OCI-LY3 (cell line): ENCODE measurements at regions not wholly inside any gene's neighbourhood (a gene's known extent, or its start where the extent isn't known, plus 50 kb on each side); places are given as distances from the start of the nearest gene placed in this dataset.

Experiments
- H2AFZ ChIP-seq: fragments of 200-600, 300-600 bp; shearing (Covaris generic); 2 replicates; pipeline ENCODE4 v1.6.0; 2014; ENCODE audit warnings: antibody characterized with exemption, low read depth, low read length
- H3K27ac ChIP-seq: fragments of 200-600, 300-600 bp; sonication (generic); 2 replicates; pipeline ENCODE4 v1.5.1; 2014; ENCODE audit warnings: mild to moderate bottlenecking, low read length, moderate library complexity, mixed read lengths
- H3K27me3 ChIP-seq: fragments of 200-600, 300-600 bp; sonication (generic); 2 replicates; pipeline ENCODE4 v1.6.1; 2014; ENCODE audit warnings: low read depth, low read length, mixed read lengths
- H3K36me3 ChIP-seq: fragments of 200-600, 300-600 bp; sonication (generic); replicated peaks from 2 replicates; pipeline ENCODE3; 2014; ENCODE audit warnings: low read depth, low read length, mixed read lengths
- H3K4me1 ChIP-seq: fragments of 300-600, 200-600 bp; sonication (generic); 2 replicates; pipeline ENCODE4 v1.6.1; 2014; ENCODE audit warnings: low read length, mixed read lengths
- H3K4me2 ChIP-seq: fragments of 200-600, 300-600 bp; sonication (generic); 2 replicates; pipeline ENCODE4 v1.6.1; 2014; ENCODE audit warnings: low read length, mixed read lengths
- H3K4me3 ChIP-seq: fragments of 300-600, 200-600 bp; sonication (generic); 2 replicates; pipeline ENCODE4 v1.5.1; 2014; ENCODE audit warnings: antibody characterized with exemption, mild to moderate bottlenecking, low read length, moderate library complexity
- H3K79me2 ChIP-seq: fragments of 300-600, 200-600 bp; shearing (Covaris generic); 2 replicates; pipeline ENCODE4 v1.6.1; 2014; ENCODE audit warnings: mild to moderate bottlenecking, low read length, mixed read lengths
- H3K9ac ChIP-seq: fragments of 300-600, 200-600 bp; shearing (Covaris generic); 2 replicates; pipeline ENCODE4 v1.6.0; 2014; ENCODE audit warnings: mild to moderate bottlenecking, low read length, moderate library complexity
- H3K9me3 ChIP-seq: fragments of 200-600, 300-600 bp; shearing (Covaris generic); 2 replicates; pipeline ENCODE4 v1.6.1; 2014; ENCODE audit warnings: low read length, mixed read lengths; ENCODE audit not compliant: insufficient read depth
- H4K20me1 ChIP-seq: fragments of 200-600, 300-600 bp; sonication (generic); 2 replicates; pipeline ENCODE4 v1.6.1; 2016; ENCODE audit warnings: low read length, mixed read lengths; ENCODE audit not compliant: insufficient read depth
- EZH2phosphoT487 ChIP-seq: fragments of 200-600 bp; shearing (Covaris generic); IDR thresholded peaks from 2 replicates; pipeline ENCODE4 v1.6.1; 2018; ENCODE audit warnings: antibody characterized with exemption, mixed run types, low read depth
- TF ChIP-seq, protein P1 (sequence below): fragments of 200-600, 300-600 bp; sonication (generic); IDR thresholded peaks from 2 replicates; pipeline ENCODE4 v1.5.1; 2014; ENCODE audit warnings: antibody characterized with exemption, low read length, low read depth

- no peaks in the 10 kb centered on the region for H3K4me1 ChIP-seq
- H3K4me3 ChIP-seq, result no peak overlapping the region
- H3K79me2 ChIP-seq, result no peaks in the 10 kb centered on the region
- H3K27ac ChIP-seq, result no peak overlapping the region
- H2AFZ ChIP-seq, result no peak overlapping the region
- no peaks in the 10 kb centered on the region for H3K36me3 ChIP-seq
- no peak overlapping the region for H3K4me2 ChIP-seq
- no peaks in the 10 kb centered on the region for H3K9me3 ChIP-seq
- H3K27me3 ChIP-seq, result peaks cover 25% of the 10 kb centered on the region
- H3K9ac ChIP-seq, result no peak overlapping the region
- no peaks in the 10 kb centered on the region for H4K20me1 ChIP-seq
- TF ChIP-seq EZH2phosphoT487, result no peak
- TF ChIP-seq, protein P1, sequence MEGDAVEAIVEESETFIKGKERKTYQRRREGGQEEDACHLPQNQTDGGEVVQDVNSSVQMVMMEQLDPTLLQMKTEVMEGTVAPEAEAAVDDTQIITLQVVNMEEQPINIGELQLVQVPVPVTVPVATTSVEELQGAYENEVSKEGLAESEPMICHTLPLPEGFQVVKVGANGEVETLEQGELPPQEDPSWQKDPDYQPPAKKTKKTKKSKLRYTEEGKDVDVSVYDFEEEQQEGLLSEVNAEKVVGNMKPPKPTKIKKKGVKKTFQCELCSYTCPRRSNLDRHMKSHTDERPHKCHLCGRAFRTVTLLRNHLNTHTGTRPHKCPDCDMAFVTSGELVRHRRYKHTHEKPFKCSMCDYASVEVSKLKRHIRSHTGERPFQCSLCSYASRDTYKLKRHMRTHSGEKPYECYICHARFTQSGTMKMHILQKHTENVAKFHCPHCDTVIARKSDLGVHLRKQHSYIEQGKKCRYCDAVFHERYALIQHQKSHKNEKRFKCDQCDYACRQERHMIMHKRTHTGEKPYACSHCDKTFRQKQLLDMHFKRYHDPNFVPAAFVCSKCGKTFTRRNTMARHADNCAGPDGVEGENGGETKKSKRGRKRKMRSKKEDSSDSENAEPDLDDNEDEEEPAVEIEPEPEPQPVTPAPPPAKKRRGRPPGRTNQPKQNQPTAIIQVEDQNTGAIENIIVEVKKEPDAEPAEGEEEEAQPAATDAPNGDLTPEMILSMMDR, result no peak
Measured at GRCh38 chr7:149686449-149686848, 86.9 kb downstream of the ZNF467 start.

- Histone ChIP-seq H3K9ac (no peak overlapping the region), H4K20me1 (no peaks in the 10 kb centered on the region), H3K27me3 (peaks cover 29% of the 10 kb centered on the region), H3K36me3 (no peaks in the 10 kb centered on the region), H3K4me1 (no peaks in the 10 kb centered on the region), H2AFZ (no peak overlapping the region), H3K4me3 (no peak overlapping the region), H3K79me2 (no peaks in the 10 kb centered on the region), H3K9me3 (no peaks in the 10 kb centered on the region), H3K27ac (no peak overlapping the region), H3K4me2 (no peak overlapping the region)
- no peak for TF ChIP-seq EZH2phosphoT487
- TF ChIP-seq, protein P1, result no peak
Measured at GRCh38 chr7:149686011-149686410, 87.4 kb downstream of the ZNF467 start.

GRCh38 chr7:149685455-149685854 is 87.9 kb downstream of the ZNF467 start:
- H3K27ac ChIP-seq, result no peak overlapping the region
- H4K20me1 ChIP-seq, result no peaks in the 10 kb centered on the region
- no peak overlapping the region for H2AFZ ChIP-seq
- H3K4me3 ChIP-seq, result no peak overlapping the region
- no peaks in the 10 kb centered on the region for H3K4me1 ChIP-seq
- H3K9ac ChIP-seq, result no peak overlapping the region
- H3K36me3 ChIP-seq, result no peaks in the 10 kb centered on the region
- TF ChIP-seq EZH2phosphoT487, result no peak
- TF ChIP-seq, protein P1, result no peak
- H3K79me2 ChIP-seq, result no peaks in the 10 kb centered on the region
- peaks cover 35% of the 10 kb centered on the region for H3K27me3 ChIP-seq
- no peak overlapping the region for H3K4me2 ChIP-seq
- H3K9me3 ChIP-seq, result no peaks in the 10 kb centered on the region

GRCh38 chr7:149683898-149684297 is 89.5 kb downstream of the ZNF467 start:
- Histone ChIP-seq H3K9me3 (no peaks in the 10 kb centered on the region), H2AFZ (no peak overlapping the region), H3K27ac (no peak overlapping the region), H3K79me2 (no peaks in the 10 kb centered on the region), H4K20me1 (no peaks in the 10 kb centered on the region), H3K27me3 (peaks cover 43% of the 10 kb centered on the region), H3K4me1 (no peaks in the 10 kb centered on the region), H3K9ac (no peak overlapping the region), H3K4me3 (no peak overlapping the region), H3K4me2 (no peak overlapping the region), H3K36me3 (no peaks in the 10 kb centered on the region)
- TF ChIP-seq, protein P1, result no peak
- TF ChIP-seq EZH2phosphoT487, result no peak
